HG03558 (cell line): ENCODE measurements at regions not wholly inside any gene's neighbourhood (a gene's known extent, or its start where the extent isn't known, plus 50 kb on each side); places are given as distances from the start of the nearest gene placed in this dataset.

Source experiments
- ATAC-seq: cut with Tn5 transposase; IDR thresholded peaks from one replicate; pipeline ENCODE4 v1.9.1; 2021; ENCODE audit warnings: moderate number of reproducible peaks; ENCODE audit not compliant: unreplicated experiment; ENCODE audit errors: extremely low read depth

DNA sequence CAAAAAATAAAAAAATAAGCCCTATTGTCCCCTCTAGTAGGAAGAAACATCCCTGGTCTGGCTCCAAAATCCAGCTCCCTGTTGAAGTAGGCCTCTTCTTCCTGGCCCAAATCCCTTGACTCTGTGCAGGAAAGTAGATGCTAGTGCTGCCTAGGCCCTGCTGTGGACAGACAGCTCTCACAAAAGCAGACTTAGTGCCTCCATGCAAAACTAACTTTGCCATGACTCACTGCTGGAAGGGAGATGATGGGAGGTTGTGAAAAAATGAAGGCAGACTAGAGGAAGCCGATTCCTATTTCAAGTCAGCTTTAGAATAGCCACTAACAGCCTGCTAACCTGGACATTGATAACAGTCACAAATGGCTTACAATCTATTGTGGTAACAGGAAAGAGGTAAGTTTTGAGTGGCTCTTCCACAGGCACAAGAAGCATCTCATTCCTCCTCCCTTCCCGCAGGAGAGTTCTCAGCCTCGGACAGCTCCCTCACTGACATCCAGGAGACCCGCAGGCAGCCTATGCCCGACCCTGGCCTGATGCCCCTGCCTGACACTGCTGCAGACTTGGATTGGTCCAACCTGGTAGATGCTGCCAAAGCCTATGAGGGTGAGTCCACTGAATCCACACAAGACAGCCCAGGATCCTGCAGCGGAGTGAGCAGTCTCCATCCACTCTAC, 198.9 kb upstream of the RGS6 start:
- ATAC-seq, result no peak

DNA sequence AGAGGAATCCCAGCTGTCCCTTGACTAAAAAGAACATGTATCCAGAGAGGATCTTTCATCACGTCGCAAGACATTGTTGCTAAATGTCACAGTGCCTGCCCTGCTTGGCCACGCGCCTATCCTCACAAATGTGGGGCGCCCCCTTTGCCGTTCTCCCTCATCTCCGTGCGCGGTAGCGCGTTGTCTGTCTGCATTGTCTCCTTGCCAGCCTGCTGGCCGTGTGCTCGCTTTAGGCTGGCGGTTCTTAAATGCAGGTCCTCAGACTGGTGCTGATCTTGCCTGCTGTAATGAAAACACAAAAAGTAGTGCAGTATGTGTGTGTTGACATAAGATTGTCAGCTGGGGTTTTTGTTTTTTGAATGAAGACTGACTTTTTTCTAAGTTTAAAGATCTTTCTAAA, 198.2 kb upstream of the RGS6 start:
- ATAC-seq, result no peak

DNA sequence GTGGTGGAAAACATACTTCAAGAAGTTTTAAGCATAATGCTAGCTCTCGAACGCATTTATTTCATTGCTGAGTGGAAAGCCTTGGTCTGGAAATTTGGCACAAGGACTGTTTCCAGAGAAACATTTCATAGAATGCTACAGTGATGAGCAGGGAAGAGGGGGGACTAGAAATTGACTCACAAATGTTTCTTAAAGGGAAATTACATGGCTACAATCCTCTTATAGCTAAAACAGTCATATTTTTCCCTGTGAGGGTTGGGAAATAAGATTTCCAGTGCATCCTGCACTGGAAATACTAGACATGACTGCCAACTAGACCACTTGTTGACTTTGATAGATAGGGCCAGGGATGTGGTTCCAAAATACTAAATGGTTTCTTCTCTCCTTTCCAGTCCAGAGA, 197.3 kb upstream of the RGS6 start:
- ATAC-seq, result no peak

DNA sequence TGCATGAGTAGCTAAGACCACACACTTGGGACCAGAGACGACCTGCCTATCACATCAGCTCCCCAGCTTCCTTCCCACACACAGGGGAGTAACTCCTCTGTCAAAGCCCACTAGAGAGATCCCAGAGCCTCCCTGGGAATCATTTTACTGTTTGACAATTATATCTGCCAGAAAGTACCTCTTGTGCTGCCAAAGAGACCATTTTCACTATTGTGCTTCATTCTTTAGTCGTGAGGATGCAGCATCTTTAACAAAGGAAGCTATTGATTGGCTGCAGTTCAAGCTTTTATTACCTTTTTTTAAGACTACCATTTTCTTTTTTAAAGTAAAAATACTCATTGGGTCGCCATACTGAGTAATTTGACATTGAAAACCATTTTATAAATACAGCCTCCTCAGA, 194.5 kb upstream of the RGS6 start:
- no peak for ATAC-seq

- ATAC-seq, result no peak
These were observed 192.8 kb upstream of the RGS6 start for GRCh38 chr14:71739273-71739990.

- no peak for ATAC-seq
These were observed 191.0 kb upstream of the RGS6 start for GRCh38 chr14:71741241-71741640.

GRCh38 chr14:71742485-71742884, 189.7 kb upstream of the RGS6 start:
- no peak for ATAC-seq

GRCh38 chr14:71745072-71745471, 187.2 kb upstream of the RGS6 start:
- no peak for ATAC-seq

DNA sequence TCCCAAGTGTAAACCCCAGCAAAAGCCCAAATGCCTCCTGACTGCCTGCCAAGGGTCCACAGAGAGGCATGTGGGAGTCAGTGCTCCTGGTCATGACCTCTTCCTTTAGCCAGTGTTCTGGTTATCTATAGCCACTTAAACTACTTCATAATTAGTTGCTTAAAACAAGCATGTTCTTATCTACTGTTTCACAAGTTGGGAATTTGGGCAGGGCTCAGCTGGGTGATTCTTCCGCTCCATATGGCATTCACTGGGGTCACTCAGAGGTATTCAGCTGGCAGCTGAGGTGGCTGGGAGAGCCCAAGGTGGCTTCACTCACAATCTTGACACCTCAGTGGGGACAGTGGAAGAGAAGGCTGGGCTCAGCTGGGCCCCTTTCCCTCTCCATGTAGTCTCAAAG, 184.0 kb upstream of the RGS6 start:
- no peak for ATAC-seq

DNA sequence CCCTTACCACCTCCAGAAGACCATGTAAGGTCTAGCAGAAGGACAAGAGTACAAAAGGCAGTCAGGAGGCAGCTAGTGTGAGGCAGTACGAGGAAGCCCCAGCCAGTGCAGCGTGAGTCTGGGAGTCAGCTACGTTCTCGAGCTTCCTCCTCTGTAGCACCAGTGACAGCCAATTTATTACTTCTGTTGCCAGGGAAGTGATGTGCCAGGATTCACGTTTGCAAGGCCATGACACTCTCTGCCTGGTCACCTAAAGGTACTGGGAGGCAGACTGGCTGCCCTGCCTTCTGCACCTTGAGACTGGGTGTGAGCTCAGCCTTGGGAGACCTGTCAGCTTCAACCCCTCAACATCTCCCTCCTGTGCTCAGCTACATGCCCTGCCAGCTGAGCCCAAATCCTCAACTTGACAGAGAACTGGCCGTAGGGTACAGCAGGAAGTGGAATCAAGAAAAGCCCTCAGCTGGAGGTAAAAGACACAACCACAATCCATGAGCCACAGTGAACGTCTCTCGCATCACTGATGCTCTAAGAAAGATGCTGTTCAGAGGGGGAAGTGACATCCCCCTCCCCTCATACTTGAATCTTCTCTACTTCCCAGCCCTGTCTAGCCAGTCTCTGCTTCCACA, 182.5 kb upstream of the RGS6 start:
- ATAC-seq, result no peak

GRCh38 chr14:71751264-71751663, 181.0 kb upstream of the RGS6 start:
- no peak for ATAC-seq

DNA sequence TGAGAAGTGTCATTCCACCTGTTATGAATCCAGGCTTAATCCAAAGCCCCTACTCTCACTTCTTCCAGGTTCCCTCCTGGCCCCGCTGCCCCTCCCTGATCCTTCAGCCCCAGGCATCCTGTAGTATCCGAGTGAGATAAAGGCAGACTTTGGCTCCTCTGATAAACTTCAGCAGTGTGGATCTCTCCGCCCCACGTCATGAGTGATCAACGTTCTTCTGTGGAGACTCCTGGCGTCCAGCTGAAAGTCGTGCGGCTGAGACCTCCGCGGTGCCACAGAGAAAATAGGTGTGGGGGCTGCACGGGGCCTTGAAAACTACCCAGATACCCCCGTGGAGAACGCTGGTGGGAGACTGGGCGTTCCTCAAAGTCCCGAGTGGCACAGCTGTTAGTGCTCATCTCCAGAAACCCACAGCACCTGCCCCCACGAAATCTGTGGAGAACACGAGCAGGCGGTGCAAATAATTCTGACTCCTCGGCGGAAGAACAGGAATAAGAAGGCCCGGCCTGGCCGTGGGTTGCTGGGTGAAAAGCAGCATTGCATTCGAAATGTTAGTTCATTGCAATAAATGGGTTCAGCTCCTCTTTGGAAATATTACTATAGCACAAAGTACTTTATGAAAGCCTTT, 180.0 kb upstream of the RGS6 start:
- no peak for ATAC-seq

- no peak for ATAC-seq
These were observed 179.0 kb upstream of the RGS6 start for GRCh38 chr14:71753126-71753830.

GRCh38 chr14:71753976-71754375, 178.3 kb upstream of the RGS6 start:
- no peak for ATAC-seq

DNA sequence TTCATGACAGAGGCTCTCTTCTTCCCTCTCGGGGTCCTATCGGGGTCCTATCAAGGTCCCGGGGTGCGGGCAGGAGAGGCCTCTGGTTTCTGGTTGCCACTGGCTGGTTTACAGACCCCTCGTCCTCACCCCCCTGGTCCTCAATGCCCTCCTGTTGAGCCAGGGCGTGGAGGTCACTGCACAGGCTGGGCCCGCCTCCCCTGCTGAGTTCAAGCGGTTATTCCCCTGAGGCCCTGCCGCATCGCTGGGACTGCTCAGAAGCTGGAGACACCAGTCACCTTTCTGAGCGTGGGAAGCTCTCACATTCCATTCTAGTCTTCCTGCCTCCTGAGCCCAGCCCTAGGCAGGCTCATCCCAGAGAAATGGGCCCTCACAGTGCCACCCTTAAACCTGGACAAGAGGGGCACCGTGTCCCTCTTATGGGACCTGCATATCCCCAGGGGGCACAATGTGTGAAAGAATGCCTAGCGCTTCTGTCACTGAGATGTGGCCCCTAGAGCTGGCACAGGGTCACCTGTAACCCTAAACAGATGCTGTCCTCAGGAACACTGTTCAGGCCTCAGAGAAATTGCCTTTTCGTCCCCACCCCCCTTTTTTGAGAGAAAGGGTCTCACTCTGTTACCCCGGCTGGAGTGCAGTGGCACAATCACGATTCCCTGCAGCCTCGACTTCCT, 177.7 kb upstream of the RGS6 start:
- ATAC-seq, result no peak

GRCh38 chr14:71758229-71758951, 173.8 kb upstream of the RGS6 start:
- ATAC-seq, result no peak

- ATAC-seq, result no peak
These were observed 169.7 kb upstream of the RGS6 start for GRCh38 chr14:71762575-71762974.

DNA sequence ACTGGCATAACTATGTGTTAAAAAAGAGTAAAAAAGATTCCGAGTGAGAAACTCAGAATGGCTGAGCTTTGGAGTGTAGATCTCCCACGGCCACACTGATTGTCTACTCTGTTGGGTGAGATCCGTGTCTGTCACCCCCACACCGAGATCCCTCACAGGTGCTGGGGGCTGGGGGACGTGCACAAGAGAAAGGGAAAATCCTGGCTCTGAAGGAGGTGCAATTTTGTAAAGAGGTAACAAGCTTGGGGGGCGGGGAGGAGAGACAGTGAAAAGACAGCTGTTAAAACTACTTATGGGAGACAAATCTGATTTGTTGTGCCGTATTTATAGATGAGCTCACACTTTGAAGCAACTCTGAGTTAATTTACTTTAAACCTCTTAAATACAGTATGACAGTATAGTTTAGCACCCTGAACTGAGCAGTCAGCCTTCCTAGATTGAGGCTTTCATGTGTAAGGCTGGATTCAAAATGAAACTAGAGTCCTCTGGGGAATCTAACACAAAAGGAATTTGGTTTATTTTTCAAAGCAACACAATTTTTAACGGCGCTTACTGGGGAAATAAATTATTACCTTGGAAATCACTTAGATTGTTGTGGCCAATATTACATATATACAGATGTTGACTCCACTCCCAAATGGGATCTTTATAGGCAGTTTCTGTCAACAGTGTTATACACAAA, 167.4 kb upstream of the RGS6 start:
- ATAC-seq, result no peak

DNA sequence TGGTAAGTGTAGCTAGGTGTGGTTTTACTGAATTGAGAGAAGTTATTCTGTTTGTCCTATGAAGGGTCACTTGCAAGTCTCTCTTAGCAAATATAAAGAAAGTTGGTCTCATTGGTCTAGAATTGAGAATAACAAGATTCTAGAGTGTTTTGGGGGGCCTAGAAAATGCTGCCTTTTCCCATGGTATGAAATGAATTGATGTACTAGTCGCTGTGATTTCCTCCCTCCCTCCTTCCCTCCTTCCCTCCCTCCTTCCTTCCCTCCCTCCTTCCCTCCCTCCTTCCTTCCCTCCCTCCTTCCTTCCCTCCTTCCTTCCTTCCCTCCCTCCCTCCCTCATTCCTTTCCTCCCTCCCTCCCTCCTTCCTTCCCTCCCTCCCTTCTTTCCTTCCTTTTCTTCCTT, 166.7 kb upstream of the RGS6 start:
- no peak for ATAC-seq
